Keratinocyte (primary cell): ENCODE measurements at regions not wholly inside any gene's neighbourhood (a gene's known extent, or its start where the extent isn't known, plus 50 kb on each side); places are given as distances from the start of the nearest gene placed in this dataset.

Experiments
- DNase-seq: peaks from one replicate; pipeline ENCODE4 v3.0.0-alpha.2; 2011; ENCODE audit warnings: low read depth, missing footprints, low spot score
- FAIRE-seq: peaks from 2 replicates; lab custom pipeline; 2011; peaks lifted over from hg19 to GRCh38; lab: Jason Lieb, UNC
- H2AFZ ChIP-seq: 2 replicates; pipeline ENCODE4 v1.6.0; 2012; ENCODE audit warnings: low read length, control low read depth, inconsistent platforms; ENCODE audit not compliant: control insufficient read depth
- H3K27ac ChIP-seq: 2 replicates; pipeline ENCODE4 v1.5.1; 2011; ENCODE audit warnings: low read length; ENCODE audit not compliant: control insufficient read depth, insufficient read depth
- H3K27me3 ChIP-seq: 3 replicates; pipeline ENCODE4 v1.6.0; 2011; ENCODE audit warnings: low read length; ENCODE audit not compliant: control insufficient read depth, insufficient read depth; ENCODE audit errors: extremely low read depth
- H3K36me3 ChIP-seq, 2 experiments: 2 replicates in 1 of 2; 3 replicates in 1 of 2; pipeline ENCODE4 v1.5.1; 2011; ENCODE audit warnings: low read length in 2 of 2, mild to moderate bottlenecking in 1 of 2; ENCODE audit not compliant: control insufficient read depth in 2 of 2, insufficient read depth in 2 of 2; ENCODE audit errors: extremely low read depth in 1 of 2
- H3K4me1 ChIP-seq: 3 replicates; pipeline ENCODE4 v1.5.1; 2011; ENCODE audit warnings: low read length; ENCODE audit not compliant: control insufficient read depth, insufficient read depth; ENCODE audit errors: extremely low read depth
- H3K4me2 ChIP-seq: 3 replicates; pipeline ENCODE4 v1.6.0; 2011; ENCODE audit warnings: low read depth, low read length; ENCODE audit not compliant: control insufficient read depth, insufficient read depth; ENCODE audit errors: extremely low read depth
- H3K4me3 ChIP-seq, 3 experiments: fragments of 200-600 bp in 1 of 3; sonication (generic) in 1 of 3; 2 replicates in 2 of 3; 3 replicates in 1 of 3; pipeline ENCODE4 v1.5.1; 2011 to 2016; ENCODE audit warnings: low read length in 3 of 3, mild to moderate bottlenecking in 3 of 3, control low read depth in 2 of 3, inconsistent platforms in 1 of 3, low read depth in 1 of 3, mixed read lengths in 1 of 3, mixed run types in 1 of 3, moderate library complexity in 1 of 3; ENCODE audit not compliant: control insufficient read depth in 2 of 3, insufficient read depth in 2 of 3; ENCODE audit errors: extremely low read depth in 1 of 3
- H3K79me2 ChIP-seq: 2 replicates; pipeline ENCODE4 v1.6.0; 2012; ENCODE audit warnings: low read length; ENCODE audit not compliant: control insufficient read depth, insufficient read depth
- H3K9ac ChIP-seq: 3 replicates; pipeline ENCODE4 v1.6.0; 2011; ENCODE audit warnings: low read length; ENCODE audit not compliant: control insufficient read depth, insufficient read depth; ENCODE audit errors: extremely low read depth
- H3K9me1 ChIP-seq: 3 replicates; pipeline ENCODE4 v1.6.0; 2011; ENCODE audit warnings: low read length; ENCODE audit not compliant: control insufficient read depth, insufficient read depth; ENCODE audit errors: extremely low read depth
- H3K9me3 ChIP-seq: 2 replicates; pipeline ENCODE4 v1.5.1; 2012; ENCODE audit warnings: low read depth, low read length; ENCODE audit not compliant: control insufficient read depth
- H4K20me1 ChIP-seq: 3 replicates; pipeline ENCODE4 v1.6.0; 2011; ENCODE audit warnings: low read length; ENCODE audit not compliant: control insufficient read depth, insufficient read depth; ENCODE audit errors: extremely low read depth
- EZH2 ChIP-seq: IDR thresholded peaks from one replicate; pipeline ENCODE4 v1.6.1; 2012; ENCODE audit warnings: inconsistent platforms, mild to moderate bottlenecking, low read length, moderate library complexity
- dilution Hi-C: fragments of 300-500 bp; cut with MboI; formaldehyde crosslinking; loops from one replicate; pipeline ENCODE4 v1.7.0; 2020; ENCODE audit warnings: low sequenced_read_pairs; ENCODE audit not compliant: extremely low pct_ligation_motif_present
- TF ChIP-seq, protein P1 (sequence below), 3 experiments: IDR thresholded peaks in 1 of 3; conservative IDR thresholded peaks in 1 of 3; optimal IDR thresholded peaks in 1 of 3; 2 replicates in 2 of 3; 3 replicates in 1 of 3; pipeline versions ENCODE3 to v1.5.1; 2011; ENCODE audit warnings: low read length in 3 of 3, mild to moderate bottlenecking in 3 of 3, moderate library complexity in 2 of 3, control low read depth in 1 of 3, inconsistent platforms in 1 of 3; ENCODE audit not compliant: insufficient read depth in 2 of 3; ENCODE audit errors: extremely low read depth in 1 of 3

DNA sequence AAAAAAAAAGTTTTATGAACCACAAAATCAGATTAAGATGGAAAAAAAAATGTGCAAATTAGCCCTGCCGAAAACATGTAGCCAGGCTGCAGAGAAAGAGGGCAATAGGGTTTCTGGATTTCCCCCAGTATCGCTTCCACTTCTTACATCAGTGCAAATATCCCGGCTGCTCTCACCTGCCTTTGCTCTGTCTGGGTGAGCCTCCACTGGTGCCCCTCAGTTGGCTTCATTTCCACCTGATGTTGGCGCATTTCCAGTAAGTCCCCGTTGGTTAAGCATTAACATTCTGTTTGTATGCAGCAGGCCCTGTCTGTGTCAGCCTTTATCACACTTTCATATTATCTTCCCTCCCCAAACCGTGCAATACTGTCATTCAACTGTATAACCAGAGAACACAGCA lies 215.1 kb downstream of the CBLN4 start:
- H3K4me3 ChIP-seq, result no peak overlapping the region
- no peak for FAIRE-seq

DNA sequence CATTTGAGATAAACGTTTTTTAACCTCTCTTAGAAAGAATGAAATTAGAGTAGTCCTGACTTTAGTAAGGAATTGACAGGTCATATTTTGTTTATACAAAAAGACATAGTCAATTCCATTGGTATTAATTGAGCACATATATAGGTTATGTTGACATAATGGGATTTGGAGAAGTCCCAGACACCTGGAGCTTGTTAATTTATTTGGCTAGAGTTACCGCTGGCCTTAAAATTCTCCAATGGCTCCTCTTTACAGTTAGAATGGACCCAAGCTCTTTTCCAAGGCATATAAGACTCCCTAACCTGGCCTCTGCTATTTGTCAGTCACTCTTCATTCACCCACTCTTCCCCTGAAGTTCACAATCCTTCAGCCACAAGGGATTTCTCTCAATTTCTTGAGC lies 221.3 kb downstream of the CBLN4 start:
- H3K36me3 ChIP-seq, result no peaks in the 10 kb centered on the region
- H3K4me1 ChIP-seq, result no peaks in the 10 kb centered on the region
- H3K9ac ChIP-seq, result no peak overlapping the region
- no peak overlapping the region for H2AFZ ChIP-seq
- TF ChIP-seq, protein P1, sequence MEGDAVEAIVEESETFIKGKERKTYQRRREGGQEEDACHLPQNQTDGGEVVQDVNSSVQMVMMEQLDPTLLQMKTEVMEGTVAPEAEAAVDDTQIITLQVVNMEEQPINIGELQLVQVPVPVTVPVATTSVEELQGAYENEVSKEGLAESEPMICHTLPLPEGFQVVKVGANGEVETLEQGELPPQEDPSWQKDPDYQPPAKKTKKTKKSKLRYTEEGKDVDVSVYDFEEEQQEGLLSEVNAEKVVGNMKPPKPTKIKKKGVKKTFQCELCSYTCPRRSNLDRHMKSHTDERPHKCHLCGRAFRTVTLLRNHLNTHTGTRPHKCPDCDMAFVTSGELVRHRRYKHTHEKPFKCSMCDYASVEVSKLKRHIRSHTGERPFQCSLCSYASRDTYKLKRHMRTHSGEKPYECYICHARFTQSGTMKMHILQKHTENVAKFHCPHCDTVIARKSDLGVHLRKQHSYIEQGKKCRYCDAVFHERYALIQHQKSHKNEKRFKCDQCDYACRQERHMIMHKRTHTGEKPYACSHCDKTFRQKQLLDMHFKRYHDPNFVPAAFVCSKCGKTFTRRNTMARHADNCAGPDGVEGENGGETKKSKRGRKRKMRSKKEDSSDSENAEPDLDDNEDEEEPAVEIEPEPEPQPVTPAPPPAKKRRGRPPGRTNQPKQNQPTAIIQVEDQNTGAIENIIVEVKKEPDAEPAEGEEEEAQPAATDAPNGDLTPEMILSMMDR (optimal IDR thresholded peaks at IDR 0.05 in 1 of 3, IDR thresholded peaks at IDR 0.05 in 1 of 3, conservative IDR thresholded peaks at IDR 0.05 in 1 of 3; ENCODE audit: extremely low read depth in 1 of 3, insufficient read depth in 2 of 3, low read length in 3 of 3), result no peak
- no peak for TF ChIP-seq EZH2
- no peak for DNase-seq
- no peaks in the 10 kb centered on the region for H3K9me3 ChIP-seq
- H3K27me3 ChIP-seq, result no peaks in the 10 kb centered on the region
- H3K4me2 ChIP-seq, result no peak overlapping the region
- no peaks in the 10 kb centered on the region for H3K79me2 ChIP-seq
- H3K4me3 ChIP-seq, result no peak overlapping the region
- no peaks in the 10 kb centered on the region for H4K20me1 ChIP-seq
- no peak for FAIRE-seq
- dilution Hi-C loops, result no loop called here
- no peaks in the 10 kb centered on the region for H3K9me1 ChIP-seq
- no peak overlapping the region for H3K27ac ChIP-seq

More for the DNA sequence above, 215.1 kb downstream of the CBLN4 start:
- no peak overlapping the region for H3K9ac ChIP-seq
- H3K36me3 ChIP-seq, result no peaks in the 10 kb centered on the region
- H3K4me1 ChIP-seq, result no peaks in the 10 kb centered on the region
- H3K27ac ChIP-seq, result no peak overlapping the region
- no peaks in the 10 kb centered on the region for H3K9me3 ChIP-seq
- H3K79me2 ChIP-seq, result no peaks in the 10 kb centered on the region
- DNase-seq, result no peak
- H3K9me1 ChIP-seq, result no peaks in the 10 kb centered on the region
- no peaks in the 10 kb centered on the region for H4K20me1 ChIP-seq
- H3K27me3 ChIP-seq, result no peaks in the 10 kb centered on the region
- H2AFZ ChIP-seq, result no peak overlapping the region
- no peak overlapping the region for H3K4me2 ChIP-seq
- TF ChIP-seq, protein P1 (optimal IDR thresholded peaks at IDR 0.05 in 1 of 3, IDR thresholded peaks at IDR 0.05 in 1 of 3, conservative IDR thresholded peaks at IDR 0.05 in 1 of 3; ENCODE audit: extremely low read depth in 1 of 3, insufficient read depth in 2 of 3, low read length in 3 of 3), result no peak
- no peak for TF ChIP-seq EZH2
- dilution Hi-C loops, result no loop called here
